Activated naive CD4-positive, alpha-beta T cell treated with anti-CD3 and anti-CD28 coated beads, Interleukin-2, amount 50 U/mL, for 72 hours (primary cell): ENCODE measurements at regions not wholly inside any gene's neighbourhood (a gene's known extent, or its start where the extent isn't known, plus 50 kb on each side); places are given as distances from the start of the nearest gene placed in this dataset.
"Not testable (repeated sequence)": the region's sequence is repeated elsewhere in the genome, so short reads cannot be mapped to it uniquely, and the experiment has no call there.

Experiments
- ATAC-seq, 2 donors: fragments of 150-1000 bp; cut with Tn5 transposase; 2 replicates each; pipeline ENCODE4 v1.10.0; 2021; ENCODE audit warnings: mild to moderate bottlenecking in 2 of 2, moderate library complexity in 2 of 2
- DNase-seq, 2 donors: peaks; one replicate each; pipeline ENCODE4 v3.0.0; 2021 to 2022; ENCODE audit warnings: low spot score in 2 of 2
- H3K27ac Mint-ChIP-seq, 2 donors: one replicate each; pipeline ENCODE4 v1.8.0; 2022; ENCODE audit warnings: mild to moderate bottlenecking in 2 of 2, mixed read lengths in 2 of 2
- H3K36me3 Mint-ChIP-seq, 2 donors: one replicate each; pipeline ENCODE4 v1.8.0; 2022; ENCODE audit warnings: mixed read lengths in 2 of 2
- H3K9me3 Mint-ChIP-seq, 2 donors: one replicate each; pipeline ENCODE4 v1.8.0; 2022; ENCODE audit warnings: mixed read lengths in 2 of 2

- peaks cover 0 to 16% of the 10 kb centered on the region in 2 donors for H3K9me3 Mint-ChIP-seq
- not testable (repeated sequence) for DNase-seq, ATAC-seq, H3K27ac Mint-ChIP-seq, H3K36me3 Mint-ChIP-seq
These were observed 142.5 kb downstream of the ADSS2 start for GRCh38 chr1:244309191-244309590.

DNA sequence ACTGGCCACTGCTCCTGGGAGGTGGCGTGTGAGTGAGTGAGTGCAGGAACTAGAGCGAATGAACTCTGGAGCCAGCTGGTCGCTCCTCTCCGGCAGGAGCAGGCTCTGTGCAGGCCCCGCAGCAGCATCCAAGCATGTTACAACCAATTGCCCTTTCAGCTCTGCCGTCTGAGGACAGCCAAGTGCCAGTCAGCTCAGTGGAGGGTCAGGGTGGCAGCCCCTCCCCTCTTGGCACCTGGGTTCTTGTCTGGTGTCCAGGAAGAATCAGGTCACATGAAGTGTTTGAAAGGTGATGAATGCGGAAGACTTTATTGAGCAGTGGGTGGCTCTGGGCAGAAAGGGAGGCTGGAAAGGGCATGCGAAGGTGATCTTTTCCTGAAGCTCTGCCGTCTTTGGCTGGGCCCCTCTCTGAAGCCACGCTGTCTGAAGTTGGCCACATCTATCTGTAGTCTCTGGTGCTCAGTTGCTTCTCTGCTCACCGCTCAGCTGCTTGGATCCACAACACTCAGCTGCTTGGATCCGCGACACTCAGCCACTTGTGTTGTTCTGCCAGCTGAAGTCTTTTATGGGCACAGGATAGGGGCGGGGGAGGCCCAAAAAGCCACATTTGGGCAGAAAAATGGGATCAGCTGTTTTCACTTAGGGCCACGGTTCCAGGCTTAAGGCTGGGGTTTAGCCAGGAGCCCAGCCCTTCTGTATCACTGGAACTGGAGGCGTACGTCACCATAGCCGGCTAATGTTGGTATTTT is 139.8 kb downstream of the ADSS2 start:
- peaks cover 0 to 6% of the 10 kb centered on the region in 2 donors for H3K36me3 Mint-ChIP-seq
- ATAC-seq (no peak), DNase-seq (no peak)
- peaks cover 0 to 13% of the 10 kb centered on the region in 2 donors for H3K9me3 Mint-ChIP-seq
- no peak overlapping the region for H3K27ac Mint-ChIP-seq

DNA sequence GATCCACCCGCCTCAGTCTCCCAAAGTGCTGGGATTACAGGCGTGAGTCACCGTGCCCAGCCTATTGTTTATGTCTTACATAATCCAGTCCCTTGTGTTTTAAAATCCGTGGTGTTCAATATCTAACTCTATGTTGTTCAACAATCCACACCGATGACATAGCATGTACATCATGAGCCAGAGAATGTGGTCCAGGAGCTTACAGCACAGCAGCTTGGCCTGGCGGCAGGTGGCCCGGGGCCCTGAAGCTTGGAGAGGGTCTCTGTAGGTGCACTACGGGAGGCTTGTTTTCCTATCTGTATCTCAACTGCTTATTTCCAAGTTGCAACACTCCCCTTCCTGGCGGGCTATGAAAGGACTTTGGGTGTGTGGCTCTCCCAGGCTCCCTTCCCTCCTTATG is 138.4 kb downstream of the ADSS2 start:
- ATAC-seq (no peak), DNase-seq (no peak)
- no peaks in the 10 kb centered on the region for H3K36me3 Mint-ChIP-seq

GRCh38 chr1:244314921-244315559 is 136.7 kb downstream of the ADSS2 start:
- no peaks in the 10 kb centered on the region for H3K36me3 Mint-ChIP-seq
- DNase-seq (no peak), ATAC-seq (no peak)
- H3K27ac Mint-ChIP-seq = no peak overlapping the region
- peaks cover 0 to 8% of the 10 kb centered on the region in 2 donors for H3K9me3 Mint-ChIP-seq

More for the DNA sequence above, 138.4 kb downstream of the ADSS2 start:
- Mint-ChIP-seq H3K9me3 (peaks cover 0 to 8% of the 10 kb centered on the region in 2 donors), H3K27ac (no peak overlapping the region)

DNA sequence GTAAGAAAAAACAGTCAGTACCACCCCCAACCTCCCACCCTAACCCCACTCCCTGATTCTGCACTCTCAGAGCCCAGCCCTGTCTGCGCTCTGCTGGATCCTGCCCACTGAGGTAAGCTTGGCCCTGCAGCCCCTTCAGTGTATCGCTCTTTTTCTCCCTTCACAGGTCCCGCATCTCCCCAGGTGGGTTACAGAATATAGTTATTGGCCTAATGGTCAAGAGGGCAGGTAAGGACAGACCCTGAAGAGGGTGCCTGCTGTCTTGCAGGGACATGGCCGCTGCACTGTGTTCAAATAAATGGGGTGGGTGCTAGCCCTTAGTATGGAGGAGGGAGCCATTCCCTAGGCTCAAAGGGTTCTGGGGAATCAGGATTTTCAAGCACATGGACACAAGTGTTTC is 135.7 kb downstream of the ADSS2 start:
- ATAC-seq (no peak), DNase-seq (no peak)
- no peak overlapping the region for H3K27ac Mint-ChIP-seq
- no peaks in the 10 kb centered on the region for H3K36me3 Mint-ChIP-seq
- peaks cover 0 to 3% of the 10 kb centered on the region in 2 donors for H3K9me3 Mint-ChIP-seq

- DNase-seq (no peak), ATAC-seq (no peak)
- Mint-ChIP-seq H3K9me3 (no peaks in the 10 kb centered on the region), H3K27ac (no peak overlapping the region), H3K36me3 (no peaks in the 10 kb centered on the region)
These were observed 135.3 kb downstream of the ADSS2 start for GRCh38 chr1:244316407-244316806.

- no peak for DNase-seq
- H3K9me3 Mint-ChIP-seq = no peaks in the 10 kb centered on the region
- H3K36me3 Mint-ChIP-seq = no peaks in the 10 kb centered on the region
- H3K27ac Mint-ChIP-seq = no peak overlapping the region
- no peak for ATAC-seq
These were observed 134.6 kb downstream of the ADSS2 start for GRCh38 chr1:244316986-244317655.

DNA sequence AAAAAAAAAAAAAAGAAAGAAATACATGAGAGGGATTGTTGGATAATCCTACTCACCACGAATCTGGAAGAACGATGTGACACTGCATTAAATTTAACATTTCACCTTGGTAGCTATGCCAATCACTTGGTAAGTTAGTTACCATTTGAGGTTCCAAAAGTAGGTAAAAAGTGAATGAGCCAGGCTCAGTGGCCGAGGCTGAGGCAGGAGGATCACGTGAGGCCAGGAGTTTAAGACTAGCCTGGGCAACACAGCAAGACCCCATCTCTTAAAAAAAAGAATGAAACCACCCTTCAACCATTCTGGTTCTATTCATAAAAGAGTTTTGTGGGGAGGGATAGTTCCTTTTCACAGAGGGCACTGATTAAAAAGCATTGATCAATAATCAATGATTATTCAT is 133.6 kb downstream of the ADSS2 start:
- no peak for ATAC-seq

GRCh38 chr1:244318512-244318911 is 133.2 kb downstream of the ADSS2 start:
- H3K27ac Mint-ChIP-seq = no peak overlapping the region
- no peak for DNase-seq
- ATAC-seq = no peak
- no peaks in the 10 kb centered on the region for H3K9me3 Mint-ChIP-seq
- H3K36me3 Mint-ChIP-seq = peaks cover 0 to 5% of the 10 kb centered on the region in 2 donors

More for the DNA sequence above, 133.6 kb downstream of the ADSS2 start:
- Mint-ChIP-seq H3K27ac (no peak overlapping the region), H3K36me3 (peaks cover 0 to 5% of the 10 kb centered on the region in 2 donors), H3K9me3 (no peaks in the 10 kb centered on the region)
- no peak for DNase-seq

GRCh38 chr1:244319283-244320132 is 132.2 kb downstream of the ADSS2 start:
- DNase-seq (peak in 1 of 2 donors; percentile 60), ATAC-seq (peak; percentile 96 to 99)
- H3K27ac Mint-ChIP-seq = peak overlapping the region; percentile 66 to 94
- H3K9me3 Mint-ChIP-seq = no peaks in the 10 kb centered on the region
- peaks cover 0 to 5% of the 10 kb centered on the region in 2 donors for H3K36me3 Mint-ChIP-seq

GRCh38 chr1:244322181-244322580 is 129.5 kb downstream of the ADSS2 start:
- Mint-ChIP-seq H3K9me3 (no peaks in the 10 kb centered on the region), H3K36me3 (peaks cover 0 to 5% of the 10 kb centered on the region in 2 donors), H3K27ac (peak overlapping the region in 1 of 2 donors; percentile 61)
- DNase-seq = no peak
- ATAC-seq = no peak

- peak overlapping the region; percentile 61 to 67 for H3K27ac Mint-ChIP-seq
- H3K9me3 Mint-ChIP-seq = no peaks in the 10 kb centered on the region
These were observed 128.8 kb downstream of the ADSS2 start for GRCh38 chr1:244322791-244323521.

DNA sequence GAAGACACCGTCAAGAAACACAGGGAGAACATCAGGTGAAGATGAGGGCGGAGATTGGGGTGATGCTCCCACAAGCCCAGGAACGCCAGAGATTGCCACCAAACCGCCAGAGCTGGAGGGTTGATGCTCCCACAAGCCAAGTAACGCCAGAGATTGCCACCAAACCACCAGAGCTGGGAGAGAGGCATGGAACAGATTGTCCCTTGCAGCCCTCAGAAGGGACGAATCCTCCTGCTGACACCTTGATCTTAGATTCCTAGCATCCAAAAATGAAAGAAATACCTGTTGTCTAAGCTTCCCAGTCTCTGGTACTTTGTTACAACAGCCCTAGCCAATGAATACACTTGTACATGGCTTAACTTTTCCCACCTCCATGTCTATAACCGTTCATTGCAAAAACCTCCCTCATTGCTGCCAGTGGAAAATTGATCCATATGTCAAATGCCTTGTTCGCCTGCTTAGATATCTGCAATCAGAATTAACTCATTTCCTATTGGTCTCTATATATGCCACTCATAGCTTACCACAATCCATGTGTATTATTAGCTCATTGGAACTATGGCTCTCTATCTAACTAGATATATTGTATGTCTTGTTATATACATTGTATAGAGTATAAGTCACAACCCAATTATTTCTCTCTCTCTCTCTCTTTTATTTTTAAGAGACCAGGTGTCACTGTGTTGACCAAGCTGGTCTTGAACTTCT is 127.4 kb downstream of the ADSS2 start:
- ATAC-seq (no peak), DNase-seq (no peak)
- Mint-ChIP-seq H3K27ac (no peak overlapping the region), H3K36me3 (peaks cover 0 to 5% of the 10 kb centered on the region in 2 donors), H3K9me3 (peaks cover 0 to 4% of the 10 kb centered on the region in 2 donors)

More at GRCh38 chr1:244322791-244323521, 128.8 kb downstream of the ADSS2 start:
- DNase-seq (peak in 1 of 2 donors; percentile 43), ATAC-seq (peak in 1 of 2 donors; percentile 59)
- H3K36me3 Mint-ChIP-seq = peaks cover 0 to 5% of the 10 kb centered on the region in 2 donors

GRCh38 chr1:244325056-244325758 is 126.5 kb downstream of the ADSS2 start:
- peak; percentile 44 to 69 for ATAC-seq
- peaks cover 0 to 4% of the 10 kb centered on the region in 2 donors for H3K9me3 Mint-ChIP-seq
- H3K27ac Mint-ChIP-seq = no peak overlapping the region
- H3K36me3 Mint-ChIP-seq = peaks cover 0 to 5% of the 10 kb centered on the region in 2 donors
- DNase-seq = no peak

- no peak for DNase-seq
- H3K27ac Mint-ChIP-seq = no peak overlapping the region
- no peak for ATAC-seq
- H3K9me3 Mint-ChIP-seq = peaks cover 0 to 4% of the 10 kb centered on the region in 2 donors
- H3K36me3 Mint-ChIP-seq = peaks cover 0 to 5% of the 10 kb centered on the region in 2 donors
These were observed 125.0 kb downstream of the ADSS2 start for GRCh38 chr1:244326757-244327156.
